MM.1S (cell line): ENCODE measurements at regions not wholly inside any gene's neighbourhood (a gene's known extent, or its start where the extent isn't known, plus 50 kb on each side); places are given as distances from the start of the nearest gene placed in this dataset.

ENCODE experiments used
- CTCF ChIP-seq: fragments of 300-600 bp; sonication (generic); IDR thresholded peaks from 2 replicates; pipeline ENCODE4 v1.5.1; 2016; ENCODE audit warnings: antibody characterized with exemption, low read length, mixed read lengths
- EZH2 ChIP-seq: fragments of 300-600 bp; sonication (generic); optimal IDR thresholded peaks from 2 replicates; pipeline ENCODE3; 2017; ENCODE audit warnings: low read depth, mild to moderate bottlenecking, antibody characterized with exemption, low read length, mixed read lengths

- no peak for TF ChIP-seq CTCF
- no peak for TF ChIP-seq EZH2
These were observed 317.0 kb downstream of the BMPER start for GRCh38 chr7:34222316-34222715.
